HG03442 (cell line): ENCODE measurements at regions not wholly inside any gene's neighbourhood (a gene's known extent, or its start where the extent isn't known, plus 50 kb on each side); places are given as distances from the start of the nearest gene placed in this dataset.
"Not testable (repeated sequence)": the region's sequence is repeated elsewhere in the genome, so short reads cannot be mapped to it uniquely, and the experiment has no call there.

ENCODE experiments used
- ATAC-seq: cut with Tn5 transposase; IDR thresholded peaks from one replicate; pipeline ENCODE4 v1.9.1; 2021; ENCODE audit warnings: mild to moderate bottlenecking, moderate library complexity; ENCODE audit not compliant: unreplicated experiment

DNA sequence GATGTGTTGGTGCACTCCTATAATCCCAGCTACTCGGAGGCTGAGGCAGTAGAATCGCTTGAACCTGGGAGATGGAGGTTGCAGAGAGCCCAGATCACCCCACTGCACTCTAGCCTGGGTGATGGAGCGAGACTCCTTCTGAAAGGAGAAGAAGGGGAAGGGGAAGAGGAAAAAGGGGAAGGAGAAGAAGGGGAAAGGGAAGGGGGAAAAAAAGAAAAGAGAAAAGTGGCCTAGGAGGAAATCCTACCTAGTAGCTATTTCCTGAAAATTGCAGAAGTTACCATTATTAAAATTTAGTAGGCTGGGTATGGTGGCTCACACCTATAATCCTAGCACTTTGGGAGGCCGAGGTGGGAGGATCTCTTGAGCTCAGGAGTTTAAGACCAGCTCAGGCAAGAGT lies 67.4 kb downstream of the ARRDC3 start:
- ATAC-seq, result no peak

DNA sequence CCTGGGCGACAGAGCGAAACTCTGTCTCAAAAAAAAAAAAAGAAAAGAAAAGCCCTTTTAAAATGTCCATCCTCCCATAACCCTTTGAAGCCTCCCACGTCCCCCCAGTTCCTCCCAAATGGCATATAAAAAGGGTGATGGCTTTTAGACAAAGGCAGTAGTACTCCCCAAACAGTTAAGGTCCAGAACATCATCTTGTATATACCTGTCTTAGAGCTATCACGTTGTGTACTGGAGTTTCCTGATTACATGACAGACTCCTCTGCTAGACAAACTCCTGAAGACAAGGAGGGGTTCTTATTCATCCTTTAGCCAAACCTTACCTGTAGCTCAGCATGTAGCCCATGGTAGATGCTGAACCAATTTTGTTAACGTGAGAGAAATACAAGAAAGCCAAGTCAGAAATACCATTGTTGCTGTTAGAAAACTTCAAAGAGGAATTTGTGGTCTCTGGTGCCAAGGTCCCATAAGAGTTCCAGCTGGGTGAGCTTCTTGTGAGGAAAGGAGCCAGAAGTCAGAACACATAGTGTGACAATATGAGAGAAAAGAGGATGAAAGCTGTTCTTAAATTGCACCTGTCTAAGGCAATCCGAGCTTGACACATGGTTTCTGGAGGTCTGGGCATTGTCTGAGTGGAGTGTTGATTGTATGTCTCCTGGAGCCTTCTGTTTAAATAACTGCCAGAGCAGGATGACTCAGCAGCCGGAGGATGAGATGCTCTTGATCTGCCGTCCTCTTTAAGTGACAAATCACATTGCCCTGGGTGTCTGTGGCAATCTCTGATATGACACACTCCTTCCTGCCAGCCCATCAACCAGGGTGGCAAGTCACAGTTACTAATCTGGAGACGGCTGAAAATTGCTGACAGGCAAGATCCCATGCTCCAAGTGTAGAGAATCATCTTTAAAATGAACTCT lies 69.1 kb downstream of the ARRDC3 start:
- ATAC-seq, result peak; percentile 69

- no peak for ATAC-seq
Measured at GRCh38 chr5:91312698-91313097, 70.4 kb downstream of the ARRDC3 start.

- ATAC-seq, result peak; percentile 90
Measured at GRCh38 chr5:91311697-91312501, 71.2 kb downstream of the ARRDC3 start.

- no peak for ATAC-seq
Measured at GRCh38 chr5:91311168-91311696, 71.9 kb downstream of the ARRDC3 start.

- not testable (repeated sequence) for ATAC-seq
Measured at GRCh38 chr5:91308157-91308556, 75.0 kb downstream of the ARRDC3 start.

GRCh38 chr5:91307048-91307447 lies 76.1 kb downstream of the ARRDC3 start:
- ATAC-seq, result no peak

- no peak for ATAC-seq
Measured at GRCh38 chr5:91306497-91306896, 76.6 kb downstream of the ARRDC3 start.

- no peak for ATAC-seq
Measured at GRCh38 chr5:91305640-91306039, 77.5 kb downstream of the ARRDC3 start.

- not testable (repeated sequence) for ATAC-seq
Measured at GRCh38 chr5:91304015-91304414, 79.1 kb downstream of the ARRDC3 start.

- ATAC-seq, result no peak
Measured at GRCh38 chr5:91302958-91303357, 80.2 kb downstream of the ARRDC3 start.

DNA sequence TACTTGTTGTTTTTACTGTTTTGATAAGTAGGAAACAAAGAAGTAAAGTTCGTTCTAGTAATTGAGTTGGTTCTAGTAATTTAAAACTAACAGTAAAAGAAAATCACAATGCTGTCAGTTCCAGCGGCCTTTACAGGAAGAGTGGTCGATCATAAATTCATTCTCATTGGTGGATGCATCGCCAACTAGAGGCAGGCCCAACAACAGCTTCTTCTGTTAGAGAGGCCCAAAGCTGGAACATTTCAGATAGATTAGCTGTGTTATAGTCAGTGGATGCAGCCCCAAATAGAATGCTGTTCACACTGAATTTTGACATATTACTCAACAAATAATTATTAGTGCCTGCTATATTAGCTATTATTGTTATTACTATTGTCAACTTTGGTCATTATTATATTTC lies 80.8 kb downstream of the ARRDC3 start:
- no peak for ATAC-seq

DNA sequence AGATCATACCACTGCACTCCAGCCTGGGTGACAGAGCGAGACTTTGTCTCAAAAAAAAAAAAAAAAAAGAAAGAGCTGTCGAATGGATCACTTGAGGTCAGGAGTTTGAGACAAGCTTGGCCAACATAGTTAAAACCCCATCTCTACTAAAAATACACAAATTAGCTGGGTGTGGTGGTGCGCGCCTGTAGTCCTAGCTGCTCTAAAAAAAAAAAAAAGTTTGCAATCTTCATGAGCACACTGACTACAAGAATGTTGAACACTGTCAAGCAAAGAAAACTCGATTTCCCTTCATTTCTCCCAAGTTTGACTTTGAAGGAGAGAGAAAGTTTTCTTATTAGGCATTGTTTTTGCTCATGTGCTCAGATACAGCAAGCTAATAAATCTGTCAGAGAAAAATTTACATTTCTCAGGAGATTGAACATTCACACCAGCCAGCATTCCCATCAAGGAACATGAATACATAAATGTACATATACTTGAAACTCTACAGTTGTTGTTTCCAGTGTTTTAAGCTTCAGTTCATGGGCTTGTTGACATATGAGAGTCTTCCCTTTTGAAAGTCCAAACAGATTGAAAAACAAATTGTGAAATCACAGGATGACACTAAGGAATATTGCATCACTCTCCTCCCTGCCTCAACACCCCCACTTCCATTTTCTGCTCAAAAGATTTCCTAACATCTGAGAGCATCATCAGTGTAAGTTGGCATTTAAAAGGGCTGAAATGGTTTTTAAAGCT lies 81.8 kb downstream of the ARRDC3 start:
- ATAC-seq, result no peak

GRCh38 chr5:91297994-91298393 lies 85.1 kb downstream of the ARRDC3 start:
- ATAC-seq, result no peak

DNA sequence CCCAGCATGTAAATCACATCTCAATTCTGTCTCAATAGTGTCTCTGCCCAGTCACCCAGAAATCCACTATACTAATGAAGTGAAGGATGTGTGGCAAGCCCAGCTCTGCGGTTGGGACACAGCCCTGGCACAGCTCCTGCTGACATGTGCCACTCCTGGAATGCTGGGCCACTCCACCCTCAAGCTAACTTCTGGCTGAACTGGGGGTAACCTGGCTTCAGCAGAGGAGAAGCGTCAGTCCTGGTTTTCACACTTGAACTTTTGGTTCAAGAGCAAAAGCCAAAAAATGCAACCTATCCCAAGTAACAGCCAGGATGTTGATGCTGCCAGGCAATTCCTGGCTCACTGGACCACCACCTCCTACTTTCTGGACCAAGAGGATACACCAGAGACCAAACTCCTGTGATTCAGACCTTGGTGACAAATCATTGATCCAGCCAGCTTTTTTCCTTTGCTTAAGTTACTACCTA lies 86.4 kb downstream of the ARRDC3 start:
- no peak for ATAC-seq

DNA sequence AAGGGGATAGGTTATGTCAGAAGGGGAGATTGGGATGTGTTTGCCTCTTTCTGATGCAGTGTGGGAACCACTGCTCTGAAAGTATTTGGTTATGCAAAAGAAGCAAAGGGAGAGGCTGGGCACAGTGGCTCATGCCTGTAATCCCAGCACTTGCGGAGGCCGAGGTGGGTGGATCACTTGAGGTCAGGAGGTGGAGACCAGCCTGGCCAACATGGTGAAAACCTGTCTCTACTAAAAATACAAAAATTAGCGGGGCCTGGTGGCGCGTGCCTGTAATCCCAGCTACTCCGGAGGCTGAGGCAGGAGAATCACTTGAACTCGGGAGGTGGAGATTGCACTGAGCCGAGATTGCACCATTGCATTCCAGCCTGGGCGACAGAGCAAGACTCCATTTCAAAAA lies 87.0 kb downstream of the ARRDC3 start:
- not testable (repeated sequence) for ATAC-seq

- ATAC-seq, result peak; percentile 94
Measured at GRCh38 chr5:91293131-91293530, 90.0 kb downstream of the ARRDC3 start.

- peak; percentile 38 for ATAC-seq
Measured at GRCh38 chr5:91291628-91292569, 91.2 kb downstream of the ARRDC3 start.

DNA sequence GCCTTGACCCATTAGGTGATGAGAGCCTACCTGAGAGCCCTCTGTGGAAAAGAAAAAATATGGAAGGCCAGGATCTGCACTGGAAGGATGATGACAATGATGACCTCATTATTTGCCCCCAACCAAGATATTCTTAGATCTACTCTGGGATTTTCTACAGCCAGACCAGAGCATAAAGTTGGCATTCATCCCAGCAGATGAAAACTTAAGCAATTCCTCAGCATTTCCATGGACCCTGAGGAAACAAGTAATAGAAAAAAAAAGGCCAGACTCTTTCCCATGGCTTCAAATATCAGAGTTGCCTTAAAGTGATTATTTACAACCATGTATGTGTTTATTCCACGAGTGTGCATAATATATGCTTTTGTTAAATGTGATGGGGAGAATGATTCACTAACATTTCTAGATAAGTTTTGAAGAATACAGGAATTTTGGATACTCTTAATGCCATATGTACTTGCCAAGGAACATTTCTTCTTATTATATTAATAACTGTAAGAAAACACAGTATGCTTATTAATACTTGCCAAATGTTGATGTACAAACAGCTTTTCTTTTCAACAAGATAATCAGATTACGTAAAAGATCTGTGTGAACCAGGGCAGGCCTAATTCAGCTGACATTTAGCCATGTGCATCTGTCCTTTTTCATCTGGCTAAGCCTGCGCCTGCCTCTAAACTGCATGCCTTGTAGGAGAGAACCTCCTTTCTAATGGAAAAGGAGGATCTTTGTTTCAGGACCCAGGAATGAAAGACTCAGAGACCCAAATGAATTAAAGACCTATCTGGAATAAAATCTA lies 94.8 kb downstream of the ARRDC3 start:
- ATAC-seq, result no peak
